H1 (cell line): ENCODE measurements at regions not wholly inside any gene's neighbourhood (a gene's known extent, or its start where the extent isn't known, plus 50 kb on each side); places are given as distances from the start of the nearest gene placed in this dataset.

Experiments
- CTCF ChIA-PET: fragments of 300-600 bp; sonication (Branson Sonifier 250); formaldehyde crosslinking; loops from one replicate; lab custom pipeline; 2021; ENCODE audit not compliant: partially characterized antibody; lab: Charles Lee
- POLR2A ChIA-PET: fragments of 300-600 bp; sonication (Branson Sonifier 250); formaldehyde crosslinking; loops from one replicate; lab custom pipeline; 2021; ENCODE audit warnings: inconsistent platforms; ENCODE audit not compliant: partially characterized antibody; lab: Charles Lee
- DNase-seq, 2 experiments: peaks; one replicate each; pipeline versions ENCODE4 v3.0.0 to v3.0.0-alpha.2; 2010 to 2022; ENCODE audit warnings: low spot score in 2 of 2, low read depth in 1 of 2, mixed read lengths in 1 of 2
- FAIRE-seq: peaks from 2 replicates; lab custom pipeline; 2011; peaks lifted over from hg19 to GRCh38; lab: Jason Lieb, UNC
- H2AFZ ChIP-seq: 2 replicates; pipeline ENCODE4 v1.8.1; 2012; ENCODE audit warnings: low read length, inconsistent platforms
- H2AK5ac ChIP-seq: 2 replicates; pipeline ENCODE4 v1.6.1; 2013; ENCODE audit warnings: low read depth, low read length
- H2BK120ac ChIP-seq: replicated peaks from 2 replicates; pipeline ENCODE3; 2013; ENCODE audit warnings: low read depth, low read length, inconsistent platforms
- H2BK12ac ChIP-seq: 2 replicates; pipeline ENCODE4 v1.6.1; 2013; ENCODE audit warnings: low read depth, low read length
- H2BK15ac ChIP-seq: 2 replicates; pipeline ENCODE4 v1.6.1; 2013; ENCODE audit warnings: low read length
- H2BK20ac ChIP-seq: 2 replicates; pipeline ENCODE4 v1.6.1; 2013; ENCODE audit warnings: low read length
- H2BK5ac ChIP-seq: 2 replicates; pipeline ENCODE4 v1.6.1; 2013; ENCODE audit warnings: low read depth, low read length
- H3K14ac ChIP-seq: 2 replicates; pipeline ENCODE4 v1.6.1; 2013; ENCODE audit warnings: inconsistent platforms; ENCODE audit not compliant: insufficient read length
- H3K18ac ChIP-seq: 2 replicates; pipeline ENCODE4 v1.6.1; 2013; ENCODE audit warnings: low read length; ENCODE audit errors: extremely low read depth
- H3K23ac ChIP-seq: 2 replicates; pipeline ENCODE4 v1.6.1; 2013; ENCODE audit warnings: inconsistent platforms; ENCODE audit not compliant: insufficient read length
- H3K23me2 ChIP-seq: 2 replicates; pipeline ENCODE4 v1.6.1; 2013; ENCODE audit warnings: low read depth, low read length
- H3K27ac ChIP-seq: 2 replicates; pipeline ENCODE4 v1.6.1; 2011; ENCODE audit warnings: low read depth, low read length, inconsistent platforms
- H3K27me3 ChIP-seq, 4 experiments: replicated peaks in 1 of 4; 1 replicate in 1 of 4; 2 replicates in 3 of 4; pipeline versions ENCODE4 v1.6.1 to v1.8.1; 2011 to 2013; ENCODE audit warnings: low read length in 3 of 4, mild to moderate bottlenecking in 3 of 4, inconsistent platforms in 2 of 4, mixed read lengths in 2 of 4, moderate library complexity in 1 of 4; ENCODE audit not compliant: control insufficient read depth in 3 of 4, insufficient read depth in 3 of 4; ENCODE audit errors: extremely low read depth in 1 of 4
- H3K36me3 ChIP-seq, 4 experiments: 2 replicates each; pipeline versions ENCODE4 v1.6.1 to v1.8.1; 2011 to 2013; ENCODE audit warnings: mild to moderate bottlenecking in 4 of 4, low read length in 3 of 4, moderate library complexity in 2 of 4, control low read depth in 1 of 4, inconsistent platforms in 1 of 4; ENCODE audit not compliant: insufficient read depth in 4 of 4, control insufficient read depth in 2 of 4
- H3K4ac ChIP-seq: replicated peaks from 2 replicates; pipeline ENCODE3; 2013; ENCODE audit warnings: low read length, low read depth, mixed read lengths, inconsistent platforms; ENCODE audit not compliant: insufficient read length
- H3K4me1 ChIP-seq, 4 experiments: replicated peaks in 1 of 4; 1 replicate in 1 of 4; 2 replicates in 3 of 4; pipeline versions ENCODE4 v1.6.1 to v1.8.1; 2011 to 2013; ENCODE audit warnings: low read length in 3 of 4, inconsistent platforms in 2 of 4, mixed read lengths in 1 of 4; ENCODE audit not compliant: insufficient read depth in 4 of 4, control insufficient read depth in 3 of 4
- H3K4me2 ChIP-seq, 2 experiments: 2 replicates each; pipeline versions ENCODE4 v1.6.1 to v1.8.1; 2011 to 2013; ENCODE audit warnings: low read depth in 2 of 2, low read length in 2 of 2, control low read depth in 1 of 2, inconsistent platforms in 1 of 2, mild to moderate bottlenecking in 1 of 2; ENCODE audit not compliant: insufficient read depth in 1 of 2
- H3K4me3 ChIP-seq, 4 experiments: fragments of 200-600, 300-600 bp in 1 of 4; sonication (generic), shearing (Covaris generic), sonication (Bioruptor Twin) in 1 of 4; 2 replicates each; pipeline versions ENCODE4 v1.5.1 to v1.8.1; 2011 to 2016; ENCODE audit warnings: low read length in 4 of 4, low read depth in 3 of 4, control low read depth in 2 of 4, inconsistent platforms in 2 of 4, mild to moderate bottlenecking in 2 of 4, mixed read lengths in 1 of 4, moderate library complexity in 1 of 4; ENCODE audit not compliant: insufficient read depth in 2 of 4; ENCODE audit errors: extremely low read depth in 1 of 4
- H3K56ac ChIP-seq: replicated peaks from 2 replicates; pipeline ENCODE3; 2013; ENCODE audit warnings: low read depth, mild to moderate bottlenecking, mixed read lengths, low read length, inconsistent platforms; ENCODE audit not compliant: insufficient read length
- H3K79me1 ChIP-seq: 2 replicates; pipeline ENCODE4 v1.6.1; 2013; ENCODE audit warnings: low read depth, low read length, control low read depth
- H3K79me2 ChIP-seq, 2 experiments: 2 replicates each; pipeline versions ENCODE4 v1.6.1 to v1.8.1; 2012 to 2013; ENCODE audit warnings: low read length in 2 of 2, mild to moderate bottlenecking in 2 of 2, inconsistent platforms in 1 of 2; ENCODE audit not compliant: insufficient read depth in 2 of 2, control insufficient read depth in 1 of 2
- H3K9ac ChIP-seq, 4 experiments: replicated peaks in 1 of 4; 1 replicate in 1 of 4; 2 replicates in 3 of 4; pipeline versions ENCODE4 v1.6.1 to v1.8.1; 2011 to 2013; ENCODE audit warnings: low read depth in 3 of 4, low read length in 3 of 4, control low read depth in 2 of 4, mild to moderate bottlenecking in 2 of 4, moderate library complexity in 2 of 4, inconsistent platforms in 1 of 4; ENCODE audit errors: extremely low read depth in 1 of 4
- H3K9me3 ChIP-seq, 2 experiments: 2 replicates each; pipeline versions ENCODE4 v1.6.1 to v1.8.1; 2012 to 2013; ENCODE audit warnings: mild to moderate bottlenecking in 2 of 2, moderate library complexity in 2 of 2, control low read depth in 1 of 2, inconsistent platforms in 1 of 2, low read depth in 1 of 2, low read length in 1 of 2, mixed read lengths in 1 of 2; ENCODE audit not compliant: insufficient read depth in 2 of 2
- H4K20me1 ChIP-seq, 2 experiments: replicated peaks in 1 of 2; 2 replicates each; pipeline versions ENCODE3 to v1.8.1; 2011 to 2013; ENCODE audit warnings: inconsistent platforms in 2 of 2, low read length in 2 of 2, mild to moderate bottlenecking in 1 of 2; ENCODE audit not compliant: insufficient read depth in 2 of 2, control insufficient read depth in 1 of 2
- H4K5ac ChIP-seq: 2 replicates; pipeline ENCODE4 v1.6.1; 2013; ENCODE audit warnings: low read length, low read depth, mixed read lengths, inconsistent platforms; ENCODE audit not compliant: insufficient read length
- H4K8ac ChIP-seq: 2 replicates; pipeline ENCODE4 v1.8.0; 2013; ENCODE audit warnings: mild to moderate bottlenecking, moderate library complexity, low read length, inconsistent platforms; ENCODE audit not compliant: insufficient read depth; ENCODE audit errors: extremely low read depth
- H4K91ac ChIP-seq: replicated peaks from 2 replicates; pipeline ENCODE3; 2013; ENCODE audit warnings: low read length, mixed read lengths, inconsistent platforms; ENCODE audit not compliant: insufficient read length
- BCL11A ChIP-seq, 2 experiments: IDR thresholded peaks; one replicate each; pipeline ENCODE4 v1.6.1; 2011; ENCODE audit warnings: low read depth in 2 of 2, low read length in 2 of 2, mild to moderate bottlenecking in 2 of 2
- BRCA1 ChIP-seq: IDR thresholded peaks from 2 replicates; pipeline ENCODE4 v1.6.1; 2012; ENCODE audit warnings: low read depth, low read length, improper control_type of control experiment
- KDM1A ChIP-seq: fragments of 200-600, 300-600 bp; sonication (generic); IDR thresholded peaks from 2 replicates; pipeline ENCODE4 v1.7.1; 2016; ENCODE audit warnings: mild to moderate bottlenecking, low read length, borderline replicate concordance
- POLR2AphosphoS5 ChIP-seq: IDR thresholded peaks from 2 replicates; pipeline ENCODE4 v1.6.1; 2011; ENCODE audit warnings: low read depth, low read length
- RXRA ChIP-seq: IDR thresholded peaks from 2 replicates; pipeline ENCODE4 v1.6.1; 2011; ENCODE audit warnings: low read depth, mild to moderate bottlenecking, low read length, moderate library complexity; ENCODE audit not compliant: insufficient read depth
- ZNF274 ChIP-seq: IDR thresholded peaks from 2 replicates; pipeline ENCODE4 v1.7.0; 2012; ENCODE audit warnings: low read length, borderline replicate concordance; ENCODE audit errors: extremely low read depth
- WGBS, 2 experiments: shearing (Covaris generic) in 1 of 2; methylation state at CpG; one replicate each; pipeline versions ENCODE4 v1.1.6 to v1.1.7; 2013 to 2015; ENCODE audit warnings: low lambda C conversion rate in 2 of 2, mixed read lengths in 2 of 2, inconsistent platforms in 1 of 2, low coverage in 1 of 2, missing lambda C conversion rate in 1 of 2; ENCODE audit not compliant: insufficient replicate concordance in 2 of 2, insufficient coverage in 1 of 2, insufficient read length in 1 of 2; ENCODE audit errors: extremely low coverage in 1 of 2, missing lambda C conversion rate in 1 of 2; 5-methylcytosine and 5-hydroxymethylcytosine counted together

- Histone ChIP-seq H2BK5ac (no peak overlapping the region), H2AK5ac (no peak overlapping the region), H4K5ac (no peak overlapping the region), H2BK20ac (no peak overlapping the region), H4K91ac (no peak overlapping the region), H2BK12ac (no peak overlapping the region), H3K36me3 (no peaks in the 10 kb centered on the region), H3K4me1 (peaks cover 0 to 13% (median under 1%) of the 10 kb centered on the region in 4 experiments; a peak in 4 of 7 replicates), H4K20me1 (no peaks in the 10 kb centered on the region), H3K14ac (no peak overlapping the region), H3K27me3 (no peaks in the 10 kb centered on the region), H3K79me2 (no peaks in the 10 kb centered on the region), H4K8ac (peak overlapping the region; percentile 11; the same call in 1 of the 2 replicates), H3K9ac (no peak overlapping the region), H3K4me2 (no peak overlapping the region), H3K23me2 (peaks cover 3% of the 10 kb centered on the region; the same call in 1 of the 2 replicates), H3K23ac (no peak overlapping the region), H3K4me3 (no peak overlapping the region), H3K27ac (no peak overlapping the region), H3K56ac (no peak overlapping the region), H3K79me1 (no peaks in the 10 kb centered on the region), H2BK15ac (no peak overlapping the region), H3K4ac (no peak overlapping the region), H3K18ac (no peak overlapping the region), H2BK120ac (no peak overlapping the region), H3K9me3 (no peaks in the 10 kb centered on the region), H2AFZ (no peak overlapping the region)
- no peak for DNase-seq
- no peak for FAIRE-seq
- ChIA-PET CTCF (interaction anchor here (0.7 to 1.8 kb wide), 5 partner anchors 10 to 308 kb away, joined by 3 to 11 read pairs (median 3); no protein-coding TSS in a partner anchor), POLR2A (no interaction called here)
- no peak for TF ChIP-seq BRCA1
- TF ChIP-seq POLR2AphosphoS5, result no peak
- no peak for TF ChIP-seq ZNF274
- TF ChIP-seq BCL11A (IDR thresholded peaks at IDR 0.05; ENCODE audit: low read depth in 2 of 2, low read length in 2 of 2), result no peak
- TF ChIP-seq RXRA, result no peak
- TF ChIP-seq KDM1A, result no peak
- WGBS, 2 experiments, result 73% methylated on average over 2 of the region's 2 CpGs; no CpG with 5 or more reads in 1 of the 2 experiments
Measured at GRCh38 chr4:53925050-53925605, 139.3 kb downstream of the CHIC2 start.
